Heart left ventricle (tissue), 13 donors: ENCODE measurements at regions not wholly inside any gene's neighbourhood (a gene's known extent, or its start where the extent isn't known, plus 50 kb on each side); places are given as distances from the start of the nearest gene placed in this dataset.

Source experiments
- POLR2A ChIP-seq, 2 donors: fragments of 450-650 bp; IDR thresholded peaks; one replicate each; pipeline ENCODE4 v1.6.1; 2017; ENCODE audit warnings: antibody characterized with exemption in 2 of 2, mild to moderate bottlenecking in 2 of 2, moderate library complexity in 2 of 2
- TF ChIP-seq, protein P1 (sequence below), 12 donors: fragments of 200-600 bp; sonication (generic) in 4 of 12; IDR thresholded peaks; one replicate each; pipeline versions ENCODE4 v1.5.0 to v1.8.0; 2018 to 2022; ENCODE audit warnings: antibody characterized with exemption in 12 of 12, mild to moderate bottlenecking in 5 of 12
- donor health status: ischemic (EF 13 %, LVEDD 7.1; RV severe dilation, severe dysfunction).
- donor health status: DM: no; HTN: yes; CAD: no.
- donor health status: DM: no; HTN: no; CAD: no.
- donor health status: ischemic (EF 25% LVEDD 6.9; RV normal size, moderate dysfunction).
- donor health status: ischemic (EF 25% LVEDD 5.7; RV mildly dilated, moderate dysfunction).
- donor health status: ischemic (EF 35%, LVEDD 5.7; RV mildly dilated, moderate dysfunction).
- donor health status: nonischemic (EF 11% LVEDD 7.7; RV severe dilation, severe dysfunction).
- donor health status: DM: yes; HTN: yes; CAD: no.
- donor health status: PGD.
- donor health status: ischemic (EF 29% LVEDD 5.4; RV normal size, mild dysfunction).
- donor health status: nonischemic (EF 23%, LVEDD 6.1; RV moderate dilation, normal function).

DNA sequence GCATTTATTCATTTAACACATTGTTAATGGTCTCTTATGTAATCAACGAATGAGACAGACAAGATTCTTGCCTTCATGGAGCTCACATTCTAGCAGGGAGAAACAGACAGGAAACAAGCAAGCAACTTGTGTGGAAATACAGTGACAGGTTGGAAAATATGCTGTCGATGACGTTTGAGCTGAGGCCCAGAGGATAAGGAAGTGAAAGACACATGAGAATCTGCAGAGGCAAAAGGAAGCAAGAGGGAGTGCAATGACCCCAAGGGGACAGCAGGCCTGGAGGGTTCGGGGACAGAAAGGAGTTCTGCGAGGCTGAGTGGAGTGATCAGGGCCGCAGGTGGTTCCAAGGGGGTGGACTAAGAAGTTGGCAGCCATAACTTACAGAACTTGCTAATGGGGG, 60.6 kb upstream of the AKT3 start:
- TF ChIP-seq, protein P1, sequence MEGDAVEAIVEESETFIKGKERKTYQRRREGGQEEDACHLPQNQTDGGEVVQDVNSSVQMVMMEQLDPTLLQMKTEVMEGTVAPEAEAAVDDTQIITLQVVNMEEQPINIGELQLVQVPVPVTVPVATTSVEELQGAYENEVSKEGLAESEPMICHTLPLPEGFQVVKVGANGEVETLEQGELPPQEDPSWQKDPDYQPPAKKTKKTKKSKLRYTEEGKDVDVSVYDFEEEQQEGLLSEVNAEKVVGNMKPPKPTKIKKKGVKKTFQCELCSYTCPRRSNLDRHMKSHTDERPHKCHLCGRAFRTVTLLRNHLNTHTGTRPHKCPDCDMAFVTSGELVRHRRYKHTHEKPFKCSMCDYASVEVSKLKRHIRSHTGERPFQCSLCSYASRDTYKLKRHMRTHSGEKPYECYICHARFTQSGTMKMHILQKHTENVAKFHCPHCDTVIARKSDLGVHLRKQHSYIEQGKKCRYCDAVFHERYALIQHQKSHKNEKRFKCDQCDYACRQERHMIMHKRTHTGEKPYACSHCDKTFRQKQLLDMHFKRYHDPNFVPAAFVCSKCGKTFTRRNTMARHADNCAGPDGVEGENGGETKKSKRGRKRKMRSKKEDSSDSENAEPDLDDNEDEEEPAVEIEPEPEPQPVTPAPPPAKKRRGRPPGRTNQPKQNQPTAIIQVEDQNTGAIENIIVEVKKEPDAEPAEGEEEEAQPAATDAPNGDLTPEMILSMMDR (IDR thresholded peaks at IDR 0.05) = no peak
- TF ChIP-seq POLR2A (IDR thresholded peaks at IDR 0.05) = no peak
